GM23338 (cell line): ENCODE measurements at regions not wholly inside any gene's neighbourhood (a gene's known extent, or its start where the extent isn't known, plus 50 kb on each side); places are given as distances from the start of the nearest gene placed in this dataset.

ENCODE experiments used
- ATAC-seq: fragments of 200-7000 bp; cut with Tn5 transposase; 3 replicates; pipeline ENCODE4 v1.9.1; 2020
- DNase-seq: peaks from one replicate; pipeline ENCODE4 v3.0.0-alpha.2; 2015; ENCODE audit warnings: low spot score
- H2AFZ ChIP-seq: fragments of 200-600 bp; sonication (generic); 2 replicates; pipeline ENCODE4 v1.8.0; 2016; ENCODE audit warnings: antibody characterized with exemption, mild to moderate bottlenecking, moderate library complexity
- H3F3A ChIP-seq: fragments of 200-600 bp; sonication (generic); replicated peaks from 2 replicates; pipeline ENCODE4 v1.8.0; 2017; ENCODE audit warnings: antibody characterized with exemption, mixed run types, low read depth
- H3K27ac ChIP-seq: fragments of 200-600 bp; sonication (generic); 2 replicates; pipeline ENCODE4 v1.6.1; 2016; ENCODE audit warnings: low read depth
- H3K27me3 ChIP-seq: fragments of 200-600 bp; sonication (generic); 2 replicates; pipeline ENCODE4 v1.8.0; 2016; ENCODE audit warnings: mild to moderate bottlenecking, mixed run types, moderate library complexity; ENCODE audit not compliant: insufficient read depth
- H3K36me3 ChIP-seq: fragments of 200-600 bp; sonication (generic); 2 replicates; pipeline ENCODE4 v1.8.0; 2016; ENCODE audit warnings: mild to moderate bottlenecking; ENCODE audit not compliant: insufficient read depth
- H3K4me1 ChIP-seq: fragments of 200-600 bp; sonication (generic); 2 replicates; pipeline ENCODE4 v1.8.0; 2016; ENCODE audit warnings: mild to moderate bottlenecking, moderate library complexity; ENCODE audit not compliant: insufficient read depth
- H3K4me2 ChIP-seq: fragments of 200-600 bp; sonication (generic); 2 replicates; pipeline ENCODE4 v1.7.1; 2017; ENCODE audit warnings: mixed run types
- H3K4me3 ChIP-seq: fragments of 200-600 bp; sonication (generic); 2 replicates; pipeline ENCODE4 v1.6.1; 2016; ENCODE audit warnings: mixed run types
- H3K79me2 ChIP-seq: fragments of 200-600 bp; sonication (generic); replicated peaks from 2 replicates; pipeline ENCODE4 v1.8.0; 2017; ENCODE audit warnings: mild to moderate bottlenecking; ENCODE audit not compliant: insufficient read depth
- H3K9me2 ChIP-seq: fragments of 200-600 bp; sonication (generic); 2 replicates; pipeline ENCODE4 v1.8.0; 2017; ENCODE audit not compliant: insufficient read depth
- H4K20me1 ChIP-seq: fragments of 200-600 bp; sonication (generic); replicated peaks from 2 replicates; pipeline ENCODE4 v1.8.0; 2017; ENCODE audit warnings: mild to moderate bottlenecking; ENCODE audit not compliant: insufficient read depth
- H3K27ac Mint-ChIP-seq: 2 replicates; pipeline ENCODE4 v1.8.0; 2020; ENCODE audit warnings: inconsistent platforms, mild to moderate bottlenecking, moderate library complexity, mixed read lengths
- H3K27me3 Mint-ChIP-seq: 3 replicates; pipeline ENCODE4 v1.8.0; 2022; ENCODE audit warnings: low read depth, mild to moderate bottlenecking, moderate library complexity, mixed read lengths, inconsistent platforms; ENCODE audit not compliant: insufficient read depth, poor library complexity
- H3K36me3 Mint-ChIP-seq: 3 replicates; pipeline ENCODE4 v1.8.0; 2021; ENCODE audit warnings: low read depth, mild to moderate bottlenecking, inconsistent platforms, moderate library complexity, mixed read lengths
- H3K4me1 Mint-ChIP-seq: 3 replicates; pipeline ENCODE4 v1.8.0; 2020; ENCODE audit warnings: mild to moderate bottlenecking, inconsistent platforms, mixed read lengths
- H3K4me3 Mint-ChIP-seq: 3 replicates; pipeline ENCODE4 v1.8.0; 2021; ENCODE audit warnings: moderate library complexity, mild to moderate bottlenecking, inconsistent platforms, mixed read lengths
- H3K9me3 Mint-ChIP-seq: 3 replicates; pipeline ENCODE4 v1.8.0; 2020; ENCODE audit warnings: moderate library complexity, mild to moderate bottlenecking, inconsistent platforms, mixed read lengths
- CREB1 ChIP-seq: fragments of 250-450 bp; sonication (Bioruptor Pico); IDR thresholded peaks from 2 replicates; pipeline ENCODE4 v1.5.0; 2020; ENCODE audit warnings: low read depth, mild to moderate bottlenecking, moderate library complexity
- CTCF ChIP-seq, 2 experiments: fragments of 200-600 bp in 1 of 2; sonication (generic) in 1 of 2; conservative IDR thresholded peaks; 2 replicates each; pipeline versions ENCODE4 v1.5.1 to v1.6.1; 2016 to 2017; ENCODE audit warnings: antibody characterized with exemption in 2 of 2, low read depth in 2 of 2, mild to moderate bottlenecking in 2 of 2, moderate library complexity in 1 of 2
- NANOG ChIP-seq: IDR thresholded peaks from 2 replicates; pipeline ENCODE4 v1.6.1; 2016; ENCODE audit warnings: antibody characterized with exemption, borderline replicate concordance
- POLR2AphosphoS5 ChIP-seq: IDR thresholded peaks from 2 replicates; pipeline ENCODE4 v1.6.1; 2016; ENCODE audit warnings: antibody characterized with exemption, low read depth
- REST ChIP-seq: IDR thresholded peaks from one replicate; pipeline ENCODE4 v1.6.1; 2018; ENCODE audit warnings: antibody characterized with exemption; ENCODE audit not compliant: unreplicated experiment
- STAT1 ChIP-seq: IDR thresholded peaks from one replicate; pipeline ENCODE4 v1.6.1; 2016; ENCODE audit warnings: antibody characterized with exemption; ENCODE audit not compliant: unreplicated experiment
- ZNF331 ChIP-seq: fragments of 250-450 bp; sonication (Bioruptor Pico); IDR thresholded peaks from 2 replicates; pipeline ENCODE4 v1.5.0; 2020; ENCODE audit warnings: low read depth, mild to moderate bottlenecking, moderate library complexity

GRCh38 chr1:60620087-60620486 lies 462.3 kb upstream of the NFIA start:
- no peaks in the 10 kb centered on the region for H3K27me3 ChIP-seq
- no peaks in the 10 kb centered on the region for H3K36me3 ChIP-seq
- H3K27ac ChIP-seq = no peak overlapping the region
- no peaks in the 10 kb centered on the region for H3K79me2 ChIP-seq
- no peak overlapping the region for H2AFZ ChIP-seq
- no peak overlapping the region for H3K27ac Mint-ChIP-seq
- H3F3A ChIP-seq = no peaks in the 10 kb centered on the region
- H3K4me2 ChIP-seq = no peak overlapping the region
- peaks cover 1% of the 10 kb centered on the region for H3K27me3 Mint-ChIP-seq
- H3K4me3 Mint-ChIP-seq = no peak overlapping the region
- no peaks in the 10 kb centered on the region for H3K9me2 ChIP-seq
- no peaks in the 10 kb centered on the region for H3K36me3 Mint-ChIP-seq
- ATAC-seq (no peak), DNase-seq (no peak)
- H3K4me1 ChIP-seq = peaks cover 8% of the 10 kb centered on the region
- no peaks in the 10 kb centered on the region for H3K9me3 Mint-ChIP-seq
- H3K4me1 Mint-ChIP-seq = peaks cover 20% of the 10 kb centered on the region; the same call in 2 of the 3 replicates
- TF ChIP-seq STAT1 (no peak), CREB1 (CRISPR knock-in tag) (no peak), ZNF331 (CRISPR knock-in tag) (no peak), REST (no peak), CTCF (conservative IDR thresholded peaks at IDR 0.05; ENCODE audit: low read depth in 2 of 2) (no peak)
- no peaks in the 10 kb centered on the region for H4K20me1 ChIP-seq
- H3K4me3 ChIP-seq = no peak overlapping the region

GRCh38 chr1:60619581-60619980 lies 462.8 kb upstream of the NFIA start:
- no peaks in the 10 kb centered on the region for H3K36me3 ChIP-seq
- H3K4me1 ChIP-seq = peaks cover 8% of the 10 kb centered on the region
- no peaks in the 10 kb centered on the region for H3K27me3 ChIP-seq
- H3K4me3 ChIP-seq = no peak overlapping the region
- no peak overlapping the region for H2AFZ ChIP-seq
- no peak overlapping the region for H3K27ac ChIP-seq
- DNase-seq (no peak), ATAC-seq (no peak)
- no peak overlapping the region for H3K4me2 ChIP-seq
- H3K4me3 Mint-ChIP-seq = no peak overlapping the region
- no peaks in the 10 kb centered on the region for H4K20me1 ChIP-seq
- no peaks in the 10 kb centered on the region for H3K79me2 ChIP-seq
- H3K27ac Mint-ChIP-seq = no peak overlapping the region
- peaks cover 1% of the 10 kb centered on the region for H3K27me3 Mint-ChIP-seq
- no peaks in the 10 kb centered on the region for H3K9me3 Mint-ChIP-seq
- no peaks in the 10 kb centered on the region for H3K36me3 Mint-ChIP-seq
- no peaks in the 10 kb centered on the region for H3K9me2 ChIP-seq
- peaks cover 20% of the 10 kb centered on the region; the same call in 2 of the 3 replicates for H3K4me1 Mint-ChIP-seq
- H3F3A ChIP-seq = no peaks in the 10 kb centered on the region
- no peak for TF ChIP-seq NANOG
- TF ChIP-seq POLR2AphosphoS5 = no peak
- no peak for TF ChIP-seq REST
